ENCODE measurements at regions not wholly inside any gene's neighbourhood (a gene's known extent, or its start where the extent isn't known, plus 50 kb on each side); places are given as distances from the start of the nearest gene placed in this dataset.

DNA sequence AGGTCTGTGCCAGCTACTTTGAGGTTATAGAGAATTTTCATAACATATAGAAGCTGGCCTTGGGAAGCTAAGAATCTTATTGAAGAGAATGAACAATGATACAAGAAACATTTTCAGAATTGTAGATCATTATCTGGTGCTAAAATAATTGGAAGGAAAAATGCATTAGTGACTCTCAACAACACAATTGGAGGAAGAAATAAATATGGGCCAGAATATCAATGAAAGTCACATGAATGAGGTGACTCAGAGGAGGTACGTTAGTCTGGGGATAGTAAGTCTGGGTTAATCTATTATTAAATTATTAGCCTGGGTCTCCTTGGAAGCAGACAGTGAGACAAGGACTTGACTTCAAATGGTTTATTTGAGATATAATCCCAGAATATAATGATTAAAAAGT lies 529.3 kb upstream of the SLIT2 start:
- no peak overlapping the region for H3K9ac ChIP-seq (ENCODE audit: low read length in 2 of 2)
- H3K4me1 ChIP-seq (ENCODE audit: control insufficient read depth, insufficient read depth, low read length): no peaks in the 10 kb centered on the region
- H3K4me3 ChIP-seq (ENCODE audit: low read length in 2 of 2): no peak overlapping the region
- H3K27ac ChIP-seq (ENCODE audit: low read length): no peak overlapping the region
- H3K27me3 ChIP-seq (ENCODE audit: control insufficient read depth in 1 of 2, insufficient read depth in 2 of 2, low read length in 2 of 2): no peaks in the 10 kb centered on the region
- no peaks in the 10 kb centered on the region for H3K9me3 ChIP-seq (ENCODE audit: control insufficient read depth in 2 of 2, low read length in 2 of 2)
- H3K36me3 ChIP-seq (ENCODE audit: control insufficient read depth in 2 of 2, insufficient read depth in 2 of 2, low read length in 2 of 2): no peaks in the 10 kb centered on the region

DNA sequence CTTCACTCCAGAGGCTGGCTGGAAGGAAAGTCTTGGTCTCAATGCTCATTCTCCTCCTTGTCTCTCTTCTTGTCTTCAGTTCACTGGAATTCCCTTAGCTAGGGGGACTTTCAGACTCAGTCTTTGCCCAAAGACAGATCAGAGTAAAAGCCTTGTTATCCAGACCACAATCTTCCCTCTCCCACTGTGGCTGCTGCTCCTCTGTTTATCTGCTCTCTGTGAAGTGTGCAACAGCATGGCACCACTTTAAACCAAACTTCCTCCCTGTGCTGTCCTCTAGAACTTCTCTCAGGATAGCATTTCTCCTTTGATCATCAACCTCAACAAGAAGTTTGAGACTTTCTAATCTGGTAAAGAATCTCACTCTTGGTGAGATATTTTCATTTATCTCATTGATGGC lies 530.1 kb upstream of the SLIT2 start:
- no peak overlapping the region for H3K9ac ChIP-seq (ENCODE audit: low read length in 2 of 2)
- H3K36me3 ChIP-seq (ENCODE audit: control insufficient read depth in 2 of 2, insufficient read depth in 2 of 2, low read length in 2 of 2): no peaks in the 10 kb centered on the region
- H3K27me3 ChIP-seq (ENCODE audit: control insufficient read depth in 1 of 2, insufficient read depth in 2 of 2, low read length in 2 of 2): no peaks in the 10 kb centered on the region
- no peaks in the 10 kb centered on the region for H3K4me1 ChIP-seq (ENCODE audit: control insufficient read depth, insufficient read depth, low read length)
- no peak overlapping the region for H3K27ac ChIP-seq (ENCODE audit: low read length)
- H3K9me3 ChIP-seq (ENCODE audit: control insufficient read depth in 2 of 2, low read length in 2 of 2): no peaks in the 10 kb centered on the region
- no peak overlapping the region for H3K4me3 ChIP-seq (ENCODE audit: low read length in 2 of 2)

DNA sequence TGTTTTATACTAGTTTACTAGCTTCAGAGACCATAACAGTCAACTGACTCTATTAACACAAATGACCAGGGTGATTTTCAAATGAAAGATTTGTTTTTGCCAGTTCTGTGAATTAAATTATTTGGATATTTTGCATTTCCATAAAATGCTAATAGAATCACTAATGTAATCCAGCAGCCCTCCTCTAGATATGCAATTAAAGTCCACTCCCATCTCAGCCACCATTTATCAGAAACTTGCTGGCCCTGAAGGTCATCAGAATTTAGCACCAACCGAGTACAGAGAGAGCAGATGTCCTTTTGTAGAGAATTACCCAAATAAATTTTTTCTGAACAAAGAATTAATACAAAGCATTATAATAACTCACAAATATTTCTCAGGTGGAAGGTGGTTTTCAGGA lies 531.1 kb upstream of the SLIT2 start:
- H3K9me3 ChIP-seq (ENCODE audit: control insufficient read depth in 2 of 2, low read length in 2 of 2): no peaks in the 10 kb centered on the region
- no peak overlapping the region for H3K9ac ChIP-seq (ENCODE audit: low read length in 2 of 2)
- no peaks in the 10 kb centered on the region for H3K4me1 ChIP-seq (ENCODE audit: control insufficient read depth, insufficient read depth, low read length)
- H3K27me3 ChIP-seq (ENCODE audit: control insufficient read depth in 1 of 2, insufficient read depth in 2 of 2, low read length in 2 of 2): no peaks in the 10 kb centered on the region
- no peaks in the 10 kb centered on the region for H3K36me3 ChIP-seq (ENCODE audit: control insufficient read depth in 2 of 2, insufficient read depth in 2 of 2, low read length in 2 of 2)
- no peak overlapping the region for H3K27ac ChIP-seq (ENCODE audit: low read length)
- no peak overlapping the region for H3K4me3 ChIP-seq (ENCODE audit: low read length in 2 of 2)

DNA sequence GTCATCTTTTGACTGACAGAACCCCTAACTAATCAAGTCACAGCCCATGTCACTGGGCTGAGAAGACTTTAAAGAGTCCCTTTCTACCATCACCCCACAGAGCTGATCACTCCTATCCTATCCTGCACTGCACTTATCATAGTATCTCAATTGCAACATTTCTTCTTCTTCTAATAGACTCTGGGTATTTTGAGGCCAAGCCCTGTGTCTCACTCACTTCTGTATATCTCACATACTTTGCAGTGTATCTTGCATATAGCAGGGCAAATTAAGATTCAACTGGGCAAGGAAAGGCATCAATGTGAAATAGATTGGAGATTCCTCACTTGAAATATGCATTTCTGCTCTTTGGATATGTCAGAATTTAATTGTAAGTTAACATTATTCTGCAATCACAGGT lies 531.5 kb upstream of the SLIT2 start:
- no peaks in the 10 kb centered on the region for H3K4me1 ChIP-seq (ENCODE audit: control insufficient read depth, insufficient read depth, low read length)
- no peak overlapping the region for H3K27ac ChIP-seq (ENCODE audit: low read length)
- no peak overlapping the region for H3K4me3 ChIP-seq (ENCODE audit: low read length in 2 of 2)
- H3K9me3 ChIP-seq (ENCODE audit: control insufficient read depth in 2 of 2, low read length in 2 of 2): no peaks in the 10 kb centered on the region
- no peaks in the 10 kb centered on the region for H3K27me3 ChIP-seq (ENCODE audit: control insufficient read depth in 1 of 2, insufficient read depth in 2 of 2, low read length in 2 of 2)
- H3K9ac ChIP-seq (ENCODE audit: low read length in 2 of 2): no peak overlapping the region
- H3K36me3 ChIP-seq (ENCODE audit: control insufficient read depth in 2 of 2, insufficient read depth in 2 of 2, low read length in 2 of 2): no peaks in the 10 kb centered on the region

DNA sequence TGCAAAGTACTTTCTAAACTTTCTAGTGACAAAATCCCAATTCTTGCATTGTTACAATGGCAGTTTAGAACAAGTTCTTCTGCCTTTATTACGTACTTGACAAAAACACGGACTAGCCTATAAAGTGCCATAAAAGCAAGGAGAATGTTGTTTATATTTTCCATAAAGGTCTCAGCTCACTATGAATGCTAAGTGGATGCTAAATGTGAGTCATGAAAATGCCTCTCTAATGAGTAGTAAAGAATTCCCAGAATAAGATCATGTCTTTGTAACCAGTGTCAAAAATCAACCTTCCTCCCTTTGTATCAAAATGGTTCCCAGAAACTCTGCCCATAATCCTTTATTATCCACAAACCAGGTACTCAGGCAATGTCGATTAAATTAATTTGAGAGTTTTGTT lies 539.8 kb upstream of the SLIT2 start:
- H3K4me1 ChIP-seq (ENCODE audit: control insufficient read depth, insufficient read depth, low read length): no peaks in the 10 kb centered on the region
- no peaks in the 10 kb centered on the region for H3K9me3 ChIP-seq (ENCODE audit: control insufficient read depth in 2 of 2, low read length in 2 of 2)
- H3K27me3 ChIP-seq (ENCODE audit: control insufficient read depth in 1 of 2, insufficient read depth in 2 of 2, low read length in 2 of 2): no peaks in the 10 kb centered on the region
- no peak overlapping the region for H3K9ac ChIP-seq (ENCODE audit: low read length in 2 of 2)
- no peaks in the 10 kb centered on the region for H3K36me3 ChIP-seq (ENCODE audit: control insufficient read depth in 2 of 2, insufficient read depth in 2 of 2, low read length in 2 of 2)
- no peak overlapping the region for H3K27ac ChIP-seq (ENCODE audit: low read length)
- no peak overlapping the region for H3K4me3 ChIP-seq (ENCODE audit: low read length in 2 of 2)

DNA sequence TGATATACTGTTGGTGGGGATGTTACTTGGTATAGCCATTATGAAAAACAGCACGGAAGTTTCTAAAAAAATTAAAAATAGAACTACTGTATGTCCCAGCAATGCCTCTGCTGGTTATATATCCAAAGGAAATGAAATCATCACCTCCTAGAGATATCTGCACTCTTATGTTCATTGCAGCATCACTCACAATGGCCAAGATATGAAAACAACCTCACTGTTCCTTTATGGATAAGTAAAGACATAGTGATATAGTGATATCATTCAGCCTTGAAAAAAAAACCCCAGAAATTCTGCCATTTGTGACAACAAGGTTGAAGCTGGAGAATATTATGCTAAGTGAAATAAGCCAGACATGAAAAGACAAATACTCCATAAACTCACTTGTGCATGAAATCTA lies 543.8 kb upstream of the SLIT2 start:
- Histone ChIP-seq H3K36me3 (ENCODE audit: control insufficient read depth in 2 of 2, insufficient read depth in 2 of 2, low read length in 2 of 2) (no peaks in the 10 kb centered on the region), H3K9me3 (ENCODE audit: control insufficient read depth in 2 of 2, low read length in 2 of 2) (no peaks in the 10 kb centered on the region), H3K9ac (ENCODE audit: low read length in 2 of 2) (no peak overlapping the region), H3K4me3 (ENCODE audit: low read length in 2 of 2) (no peak overlapping the region), H3K4me1 (ENCODE audit: control insufficient read depth, insufficient read depth, low read length) (no peaks in the 10 kb centered on the region), H3K27ac (ENCODE audit: low read length) (no peak overlapping the region), H3K27me3 (ENCODE audit: control insufficient read depth in 1 of 2, insufficient read depth in 2 of 2, low read length in 2 of 2) (no peaks in the 10 kb centered on the region)

DNA sequence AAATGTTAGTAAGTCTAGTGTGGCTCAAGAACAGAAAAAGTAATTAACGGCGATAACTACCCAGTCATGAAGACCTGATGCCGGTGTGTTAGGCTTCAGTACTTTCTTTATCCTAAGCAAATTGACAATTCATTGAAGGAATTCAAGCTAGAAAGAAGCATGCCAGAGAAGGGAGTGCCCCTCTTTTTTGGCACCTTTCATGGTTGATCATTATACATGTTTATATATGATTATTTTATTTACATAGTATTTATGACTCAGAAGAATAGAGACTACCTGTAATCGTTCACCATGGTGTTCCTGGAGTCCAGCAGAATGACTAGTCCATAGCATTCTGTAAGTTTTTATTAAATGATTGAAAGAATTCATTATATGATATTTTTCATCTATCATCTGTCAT lies 548.3 kb upstream of the SLIT2 start:
- Histone ChIP-seq H3K36me3 (ENCODE audit: control insufficient read depth in 2 of 2, insufficient read depth in 2 of 2, low read length in 2 of 2) (no peaks in the 10 kb centered on the region), H3K9me3 (ENCODE audit: control insufficient read depth in 2 of 2, low read length in 2 of 2) (no peaks in the 10 kb centered on the region), H3K4me1 (ENCODE audit: control insufficient read depth, insufficient read depth, low read length) (no peaks in the 10 kb centered on the region), H3K27ac (ENCODE audit: low read length) (no peak overlapping the region), H3K27me3 (ENCODE audit: control insufficient read depth in 1 of 2, insufficient read depth in 2 of 2, low read length in 2 of 2) (no peaks in the 10 kb centered on the region), H3K9ac (ENCODE audit: low read length in 2 of 2) (no peak overlapping the region), H3K4me3 (ENCODE audit: low read length in 2 of 2) (no peak overlapping the region)

DNA sequence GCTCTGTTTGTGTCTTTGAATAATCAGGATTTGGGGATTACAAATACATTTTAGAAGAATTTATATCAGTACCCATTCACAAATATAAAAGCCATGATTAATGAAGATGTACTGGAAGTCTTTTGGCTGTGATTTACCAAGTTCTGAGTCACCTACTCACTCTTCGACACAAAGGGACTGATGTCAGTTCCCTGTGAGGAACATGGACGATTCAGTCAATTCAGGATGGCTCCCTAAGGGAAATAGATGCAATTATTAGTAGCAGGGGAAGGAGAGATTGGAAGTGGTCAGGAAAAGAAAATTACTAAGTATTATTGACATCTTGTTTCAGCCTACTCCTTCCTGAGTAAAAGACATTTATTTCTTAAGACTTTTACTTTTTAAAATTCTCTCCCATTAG lies 550.7 kb upstream of the SLIT2 start:
- Histone ChIP-seq H3K9ac (ENCODE audit: low read length in 2 of 2) (no peak overlapping the region), H3K9me3 (ENCODE audit: control insufficient read depth in 2 of 2, low read length in 2 of 2) (no peaks in the 10 kb centered on the region), H3K27me3 (ENCODE audit: control insufficient read depth in 1 of 2, insufficient read depth in 2 of 2, low read length in 2 of 2) (no peaks in the 10 kb centered on the region), H3K4me1 (ENCODE audit: control insufficient read depth, insufficient read depth, low read length) (no peaks in the 10 kb centered on the region), H3K27ac (ENCODE audit: low read length) (no peak overlapping the region), H3K4me3 (ENCODE audit: low read length in 2 of 2) (no peak overlapping the region), H3K36me3 (ENCODE audit: control insufficient read depth in 2 of 2, insufficient read depth in 2 of 2, low read length in 2 of 2) (no peaks in the 10 kb centered on the region)

DNA sequence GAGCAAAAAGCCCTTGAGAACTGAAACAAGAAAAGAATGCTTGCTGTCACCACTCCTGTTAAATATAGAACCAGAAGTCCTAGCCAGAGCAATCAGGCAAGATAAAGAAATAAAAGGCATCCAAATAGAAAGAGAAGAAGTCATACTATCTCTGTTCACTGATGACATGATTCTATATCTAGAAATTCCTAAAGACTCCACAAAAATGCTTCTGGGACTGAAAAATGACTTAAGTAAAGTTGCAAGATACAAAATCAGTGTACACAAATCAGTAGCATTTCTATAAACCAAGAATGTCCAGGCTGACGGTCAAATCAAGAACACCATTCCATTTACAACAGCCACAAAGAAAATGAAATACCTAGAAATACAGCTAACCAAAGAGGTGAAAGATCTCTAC lies 552.7 kb upstream of the SLIT2 start:
- Histone ChIP-seq H3K36me3 (ENCODE audit: control insufficient read depth in 2 of 2, insufficient read depth in 2 of 2, low read length in 2 of 2) (no peaks in the 10 kb centered on the region), H3K27me3 (ENCODE audit: control insufficient read depth in 1 of 2, insufficient read depth in 2 of 2, low read length in 2 of 2) (no peaks in the 10 kb centered on the region), H3K27ac (ENCODE audit: low read length) (no peak overlapping the region), H3K9me3 (ENCODE audit: control insufficient read depth in 2 of 2, low read length in 2 of 2) (no peaks in the 10 kb centered on the region), H3K9ac (ENCODE audit: low read length in 2 of 2) (no peak overlapping the region), H3K4me1 (ENCODE audit: control insufficient read depth, insufficient read depth, low read length) (no peaks in the 10 kb centered on the region), H3K4me3 (ENCODE audit: low read length in 2 of 2) (no peak overlapping the region)

DNA sequence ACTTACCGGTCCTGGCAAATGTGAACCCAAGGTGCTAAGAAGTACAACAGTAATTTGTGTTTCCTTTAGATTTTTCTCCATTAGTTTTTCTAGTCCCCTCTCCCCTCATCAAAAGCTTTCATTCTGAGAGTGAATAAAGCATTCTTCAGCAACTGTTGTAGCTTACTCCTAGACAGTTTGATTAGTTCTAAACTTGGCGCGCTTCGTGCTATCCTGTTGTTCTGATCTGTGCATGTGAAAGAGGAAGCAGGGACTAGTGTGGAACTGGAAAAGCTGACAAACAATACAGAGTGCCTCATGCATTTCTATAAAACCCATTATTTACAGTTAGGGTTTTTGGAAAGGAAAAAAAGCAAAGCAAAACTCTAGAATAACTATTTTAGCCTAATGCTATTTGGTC lies 556.9 kb upstream of the SLIT2 start:
- H3K27ac ChIP-seq (ENCODE audit: low read length): no peak overlapping the region
- no peaks in the 10 kb centered on the region for H3K4me1 ChIP-seq (ENCODE audit: control insufficient read depth, insufficient read depth, low read length)
- H3K36me3 ChIP-seq (ENCODE audit: control insufficient read depth in 2 of 2, insufficient read depth in 2 of 2, low read length in 2 of 2): no peaks in the 10 kb centered on the region
- no peak overlapping the region for H3K9ac ChIP-seq (ENCODE audit: low read length in 2 of 2)
- no peaks in the 10 kb centered on the region for H3K27me3 ChIP-seq (ENCODE audit: control insufficient read depth in 1 of 2, insufficient read depth in 2 of 2, low read length in 2 of 2)
- no peaks in the 10 kb centered on the region for H3K9me3 ChIP-seq (ENCODE audit: control insufficient read depth in 2 of 2, low read length in 2 of 2)
- H3K4me3 ChIP-seq (ENCODE audit: low read length in 2 of 2): no peak overlapping the region

DNA sequence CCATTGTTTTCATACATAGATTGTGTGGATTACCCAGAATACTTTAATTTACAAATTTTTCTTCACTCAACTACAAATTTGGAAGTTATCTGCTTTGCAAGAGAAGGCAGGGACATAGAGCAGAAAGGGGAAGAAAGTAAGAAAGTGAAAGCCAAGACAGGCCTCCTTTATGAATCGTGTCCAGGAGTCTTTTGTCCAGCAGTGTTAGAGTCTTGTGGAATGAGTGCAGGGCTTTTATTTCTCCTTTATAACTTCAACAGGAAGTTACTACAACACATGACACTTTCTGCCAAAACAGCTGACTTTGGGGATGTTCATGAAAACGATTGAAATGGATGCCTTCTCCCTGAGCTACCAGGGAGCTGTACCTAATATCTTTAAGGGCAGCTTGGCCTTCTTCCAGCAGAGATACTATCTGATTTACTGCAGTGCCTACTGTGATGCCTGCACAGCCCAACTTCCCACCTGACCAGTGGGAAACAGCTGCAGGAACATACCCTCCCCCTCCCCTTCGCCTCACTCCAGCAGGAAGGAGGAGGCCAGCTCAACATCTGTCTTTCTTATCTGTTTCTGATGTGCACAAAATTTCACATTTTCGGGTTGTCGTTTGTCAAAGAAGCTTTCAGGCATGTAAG lies 557.7 kb upstream of the SLIT2 start:
- Histone ChIP-seq H3K27me3 (ENCODE audit: control insufficient read depth in 1 of 2, insufficient read depth in 2 of 2, low read length in 2 of 2) (no peaks in the 10 kb centered on the region), H3K27ac (ENCODE audit: low read length) (no peak overlapping the region), H3K4me3 (ENCODE audit: low read length in 2 of 2) (no peak overlapping the region), H3K9ac (ENCODE audit: low read length in 2 of 2) (no peak overlapping the region), H3K36me3 (ENCODE audit: control insufficient read depth in 2 of 2, insufficient read depth in 2 of 2, low read length in 2 of 2) (no peaks in the 10 kb centered on the region), H3K9me3 (ENCODE audit: control insufficient read depth in 2 of 2, low read length in 2 of 2) (no peaks in the 10 kb centered on the region), H3K4me1 (ENCODE audit: control insufficient read depth, insufficient read depth, low read length) (no peaks in the 10 kb centered on the region)
